Hepatocyte (in vitro differentiated cells): ENCODE measurements at regions not wholly inside any gene's neighbourhood (a gene's known extent, or its start where the extent isn't known, plus 50 kb on each side); places are given as distances from the start of the nearest gene placed in this dataset.

Experiments
- DNase-seq: peaks from one replicate; pipeline ENCODE4 v3.0.0-alpha.2; 2016; ENCODE audit warnings: low spot score
- H2AFZ ChIP-seq: fragments of 200-600 bp; sonication (generic); 2 replicates; pipeline ENCODE4 v1.6.0; 2016; ENCODE audit warnings: antibody characterized with exemption, mild to moderate bottlenecking
- H3K27ac ChIP-seq: fragments of 200-600 bp; sonication (generic); 2 replicates; pipeline ENCODE4 v1.5.1; 2016; ENCODE audit warnings: mild to moderate bottlenecking
- H3K27me3 ChIP-seq: fragments of 200-600 bp; sonication (generic); 2 replicates; pipeline ENCODE4 v1.6.1; 2016
- H3K36me3 ChIP-seq: fragments of 200-600 bp; sonication (generic); replicated peaks from 2 replicates; pipeline ENCODE4 v1.5.1; 2016; ENCODE audit warnings: low read depth; ENCODE audit not compliant: insufficient read depth
- H3K4me1 ChIP-seq: fragments of 200-600 bp; sonication (generic); 2 replicates; pipeline ENCODE4 v1.5.1; 2016; ENCODE audit warnings: mild to moderate bottlenecking, moderate library complexity; ENCODE audit not compliant: insufficient read depth
- H3K4me2 ChIP-seq: fragments of 200-600 bp; sonication (generic); 2 replicates; pipeline ENCODE4 v1.6.0; 2016
- H3K4me3 ChIP-seq: fragments of 200-600 bp; sonication (generic); 2 replicates; pipeline ENCODE4 v1.5.1; 2016; ENCODE audit warnings: mild to moderate bottlenecking
- H3K79me2 ChIP-seq: fragments of 200-600 bp; sonication (generic); 2 replicates; pipeline ENCODE4 v1.6.0; 2017; ENCODE audit warnings: mild to moderate bottlenecking
- H3K9me2 ChIP-seq: fragments of 200-600 bp; sonication (generic); replicated peaks from 2 replicates; pipeline ENCODE4 v1.6.0; 2017; ENCODE audit warnings: mild to moderate bottlenecking; ENCODE audit not compliant: insufficient read depth
- H3K9me3 ChIP-seq: fragments of 200-600 bp; sonication (generic); 2 replicates; pipeline ENCODE4 v1.5.1; 2016; ENCODE audit warnings: low read depth, mild to moderate bottlenecking
- H4K20me1 ChIP-seq: fragments of 200-600 bp; sonication (generic); 2 replicates; pipeline ENCODE4 v1.6.0; 2016; ENCODE audit warnings: mild to moderate bottlenecking; ENCODE audit not compliant: insufficient read depth, poor library complexity, severe bottlenecking
- CTCF ChIP-seq: fragments of 200-600 bp; sonication (generic); IDR thresholded peaks from 2 replicates; pipeline ENCODE4 v1.5.1; 2016; ENCODE audit warnings: antibody characterized with exemption, mild to moderate bottlenecking; ENCODE audit not compliant: poor library complexity
- EZH2 ChIP-seq: fragments of 200-600 bp; sonication (generic); IDR thresholded peaks from 2 replicates; pipeline ENCODE4 v1.6.1; 2016; ENCODE audit warnings: antibody characterized with exemption, mild to moderate bottlenecking, borderline replicate concordance
- EZH2phosphoT487 ChIP-seq: fragments of 200-600 bp; sonication (generic); IDR thresholded peaks from one replicate; pipeline ENCODE4 v1.6.1; 2018; ENCODE audit warnings: antibody characterized with exemption, mild to moderate bottlenecking, low read depth, moderate library complexity; ENCODE audit not compliant: unreplicated experiment, severe bottlenecking
- WGBS: methylation state at CpG from one replicate; pipeline ENCODE4 v1.1.6; 2016; ENCODE audit warnings: low lambda C conversion rate; ENCODE audit errors: missing lambda C conversion rate; 5-methylcytosine and 5-hydroxymethylcytosine counted together

GRCh38 chr10:70966646-70967553 is 78.5 kb upstream of the PCBD1 start:
- Histone ChIP-seq H4K20me1 (no peaks in the 10 kb centered on the region), H2AFZ (no peak overlapping the region), H3K36me3 (no peaks in the 10 kb centered on the region), H3K9me2 (no peaks in the 10 kb centered on the region), H3K9me3 (no peaks in the 10 kb centered on the region), H3K4me2 (no peak overlapping the region), H3K79me2 (no peaks in the 10 kb centered on the region), H3K27ac (no peak overlapping the region), H3K27me3 (no peaks in the 10 kb centered on the region), H3K4me1 (no peaks in the 10 kb centered on the region), H3K4me3 (no peak overlapping the region)
- no peak for TF ChIP-seq CTCF
- TF ChIP-seq EZH2phosphoT487 = no peak
- TF ChIP-seq EZH2 = no peak
- DNase-seq = no peak
- WGBS = 85% methylated on average over 11 of the region's 11 CpGs

DNA sequence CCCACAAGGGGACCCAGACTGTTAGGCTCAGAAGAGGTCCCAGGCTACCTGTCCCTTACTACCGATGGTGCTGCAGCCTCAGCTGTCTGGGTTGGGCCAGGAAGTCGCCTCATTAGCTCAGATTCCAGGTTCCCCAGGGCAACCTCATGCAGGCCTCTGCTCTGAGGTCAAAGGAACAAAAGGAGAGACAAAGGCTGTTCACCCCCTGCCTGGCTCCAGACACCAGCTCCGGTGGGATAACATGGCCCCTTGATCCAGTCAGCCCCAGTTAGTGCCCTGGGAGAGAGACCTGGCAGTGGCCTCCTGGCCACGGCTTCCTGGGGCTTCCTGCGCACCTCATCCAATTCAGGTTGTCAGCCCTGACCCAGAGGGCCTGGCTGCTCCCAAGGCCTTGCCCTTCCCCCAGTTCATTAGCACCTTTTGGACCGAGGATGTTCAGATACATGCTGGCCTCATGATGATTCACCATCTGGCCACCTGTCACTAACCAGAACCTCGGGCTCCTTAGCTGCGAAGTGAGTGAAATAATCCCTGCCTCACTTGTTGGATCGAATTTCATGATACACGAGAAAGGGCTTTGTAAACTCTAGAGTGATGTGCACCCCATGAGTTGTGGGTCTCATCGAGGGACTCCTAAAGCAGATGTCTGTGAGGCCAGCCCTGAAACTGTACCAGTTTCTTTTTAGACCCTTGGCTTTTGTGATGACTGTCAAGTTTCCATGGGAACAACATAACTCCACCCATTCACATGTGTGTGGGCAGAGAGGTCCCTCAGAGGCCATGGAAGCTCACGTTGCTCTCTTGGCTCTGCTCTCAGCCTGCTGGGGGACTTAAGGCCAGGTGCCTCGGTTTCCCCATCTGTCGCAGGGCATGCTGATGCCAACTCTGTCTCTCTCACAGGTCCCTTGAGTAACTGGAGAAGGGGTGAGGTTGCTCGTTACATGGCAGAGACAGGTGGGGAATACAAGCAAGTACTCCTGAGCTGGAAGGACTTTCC is 79.5 kb upstream of the PCBD1 start:
- Histone ChIP-seq H3K4me3 (no peak overlapping the region), H2AFZ (no peak overlapping the region), H3K4me1 (no peaks in the 10 kb centered on the region), H3K9me2 (no peaks in the 10 kb centered on the region), H3K27me3 (no peaks in the 10 kb centered on the region), H3K4me2 (no peak overlapping the region), H3K9me3 (no peaks in the 10 kb centered on the region), H3K27ac (no peak overlapping the region), H3K36me3 (no peaks in the 10 kb centered on the region), H4K20me1 (no peaks in the 10 kb centered on the region), H3K79me2 (no peaks in the 10 kb centered on the region)
- DNase-seq = no peak
- WGBS = 57% methylated on average over 15 of the region's 15 CpGs
- TF ChIP-seq EZH2phosphoT487 = no peak
- TF ChIP-seq CTCF = no peak
- no peak for TF ChIP-seq EZH2

- no peaks in the 10 kb centered on the region for H3K9me3 ChIP-seq
- H3K27me3 ChIP-seq = no peaks in the 10 kb centered on the region
- H3K4me2 ChIP-seq = no peak overlapping the region
- no peaks in the 10 kb centered on the region for H3K36me3 ChIP-seq
- no peaks in the 10 kb centered on the region for H3K9me2 ChIP-seq
- DNase-seq = no peak
- 91% methylated on average over 6 of the region's 6 CpGs for WGBS
- no peak for TF ChIP-seq EZH2
- TF ChIP-seq CTCF = no peak
- TF ChIP-seq EZH2phosphoT487 = no peak
- no peaks in the 10 kb centered on the region for H4K20me1 ChIP-seq
- H3K27ac ChIP-seq = no peak overlapping the region
- H3K4me1 ChIP-seq = no peaks in the 10 kb centered on the region
- no peak overlapping the region for H3K4me3 ChIP-seq
- H2AFZ ChIP-seq = no peak overlapping the region
- H3K79me2 ChIP-seq = no peaks in the 10 kb centered on the region
Measured at GRCh38 chr10:70969188-70969587, 80.8 kb upstream of the PCBD1 start.
